Left lung (tissue), 4 donors: ENCODE measurements at regions not wholly inside any gene's neighbourhood (a gene's known extent, or its start where the extent isn't known, plus 50 kb on each side); places are given as distances from the start of the nearest gene placed in this dataset.
"Not testable (repeated sequence)": the region's sequence is repeated elsewhere in the genome, so short reads cannot be mapped to it uniquely, and the experiment has no call there.

Experiments
- ATAC-seq: fragments of 200-7000 bp; cut with Tn5 transposase; one replicate; pipeline ENCODE4 v1.9.1; 2020; ENCODE audit warnings: moderate library complexity
- DNase-seq, 4 donors: peaks; one replicate each; pipeline ENCODE4 v3.0.0-alpha.2; 2013 to 2020
- H3K27ac ChIP-seq, 2 donors: fragments of 200-600 bp; sonication (generic) in 1 of 2; one replicate each; pipeline versions ENCODE4 v1.5.0 to v1.8.0; 2020 to 2021
- H3K27me3 ChIP-seq, 2 donors: fragments of 200-600 bp; sonication (generic) in 1 of 2; one replicate each; pipeline versions ENCODE4 v1.5.0 to v1.8.0; 2020 to 2021
- H3K36me3 ChIP-seq, 2 donors: fragments of 200-600 bp; sonication (generic) in 1 of 2; one replicate each; pipeline versions ENCODE4 v1.5.0 to v1.8.0; 2020 to 2021
- H3K4me1 ChIP-seq, 2 donors: fragments of 200-600 bp; one replicate each; pipeline ENCODE4 v1.8.0; 2021
- H3K4me3 ChIP-seq, 2 donors: fragments of 200-600 bp; sonication (generic) in 1 of 2; one replicate each; pipeline versions ENCODE4 v1.5.0 to v1.8.0; 2020 to 2021; ENCODE audit warnings: mild to moderate bottlenecking in 1 of 2
- H3K9me3 ChIP-seq, 2 donors: fragments of 200-600 bp; sonication (generic) in 1 of 2; one replicate each; pipeline versions ENCODE4 v1.5.0 to v1.8.0; 2020 to 2021
- intact Hi-C, 2 donors: fragments of 100-400 bp; cut with DNase I; formaldehyde crosslinking; loops; one replicate each; pipeline versions ENCODE4 v1.11.2 to v1.14.2; 2022
- TF ChIP-seq, protein P1 (sequence below), 2 donors: fragments of 200-600 bp; sonication (generic) in 1 of 2; IDR thresholded peaks; one replicate each; pipeline versions ENCODE4 v1.5.0 to v1.8.0; 2021; ENCODE audit warnings: antibody characterized with exemption in 2 of 2
- donor health status: DM: no; HTN: yes; CAD: no.
- donor health status: DM: no; HTN: no; CAD: no.

DNA sequence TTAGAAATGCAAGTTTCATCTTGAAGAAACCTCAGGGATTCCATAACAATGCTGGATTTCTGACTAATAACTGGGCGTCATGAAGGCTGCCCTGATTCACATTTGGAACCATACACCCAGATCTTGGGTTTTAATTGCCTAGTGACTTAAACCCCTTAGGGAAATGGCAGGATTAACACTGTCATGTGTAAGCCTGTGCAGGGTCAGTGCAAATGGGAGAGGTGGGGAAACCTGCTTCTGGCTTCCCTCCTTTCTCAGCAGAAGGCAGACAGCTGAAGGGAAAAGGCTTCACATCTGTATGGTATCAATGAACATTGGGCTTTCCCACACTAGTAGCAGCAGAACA lies 364.2 kb downstream of the ANKRD30A start:
- Histone ChIP-seq H3K4me3 (no peak overlapping the region), H3K9me3 (peaks cover 0 to 3% of the 10 kb centered on the region in 2 donors), H3K4me1 (no peaks in the 10 kb centered on the region), H3K27ac (no peak overlapping the region), H3K36me3 (no peaks in the 10 kb centered on the region), H3K27me3 (no peaks in the 10 kb centered on the region)
- TF ChIP-seq, protein P1, sequence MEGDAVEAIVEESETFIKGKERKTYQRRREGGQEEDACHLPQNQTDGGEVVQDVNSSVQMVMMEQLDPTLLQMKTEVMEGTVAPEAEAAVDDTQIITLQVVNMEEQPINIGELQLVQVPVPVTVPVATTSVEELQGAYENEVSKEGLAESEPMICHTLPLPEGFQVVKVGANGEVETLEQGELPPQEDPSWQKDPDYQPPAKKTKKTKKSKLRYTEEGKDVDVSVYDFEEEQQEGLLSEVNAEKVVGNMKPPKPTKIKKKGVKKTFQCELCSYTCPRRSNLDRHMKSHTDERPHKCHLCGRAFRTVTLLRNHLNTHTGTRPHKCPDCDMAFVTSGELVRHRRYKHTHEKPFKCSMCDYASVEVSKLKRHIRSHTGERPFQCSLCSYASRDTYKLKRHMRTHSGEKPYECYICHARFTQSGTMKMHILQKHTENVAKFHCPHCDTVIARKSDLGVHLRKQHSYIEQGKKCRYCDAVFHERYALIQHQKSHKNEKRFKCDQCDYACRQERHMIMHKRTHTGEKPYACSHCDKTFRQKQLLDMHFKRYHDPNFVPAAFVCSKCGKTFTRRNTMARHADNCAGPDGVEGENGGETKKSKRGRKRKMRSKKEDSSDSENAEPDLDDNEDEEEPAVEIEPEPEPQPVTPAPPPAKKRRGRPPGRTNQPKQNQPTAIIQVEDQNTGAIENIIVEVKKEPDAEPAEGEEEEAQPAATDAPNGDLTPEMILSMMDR (IDR thresholded peaks at IDR 0.05), result no peak
- DNase-seq (no peak), ATAC-seq (no peak)
- intact Hi-C loops, result no loop called here

DNA sequence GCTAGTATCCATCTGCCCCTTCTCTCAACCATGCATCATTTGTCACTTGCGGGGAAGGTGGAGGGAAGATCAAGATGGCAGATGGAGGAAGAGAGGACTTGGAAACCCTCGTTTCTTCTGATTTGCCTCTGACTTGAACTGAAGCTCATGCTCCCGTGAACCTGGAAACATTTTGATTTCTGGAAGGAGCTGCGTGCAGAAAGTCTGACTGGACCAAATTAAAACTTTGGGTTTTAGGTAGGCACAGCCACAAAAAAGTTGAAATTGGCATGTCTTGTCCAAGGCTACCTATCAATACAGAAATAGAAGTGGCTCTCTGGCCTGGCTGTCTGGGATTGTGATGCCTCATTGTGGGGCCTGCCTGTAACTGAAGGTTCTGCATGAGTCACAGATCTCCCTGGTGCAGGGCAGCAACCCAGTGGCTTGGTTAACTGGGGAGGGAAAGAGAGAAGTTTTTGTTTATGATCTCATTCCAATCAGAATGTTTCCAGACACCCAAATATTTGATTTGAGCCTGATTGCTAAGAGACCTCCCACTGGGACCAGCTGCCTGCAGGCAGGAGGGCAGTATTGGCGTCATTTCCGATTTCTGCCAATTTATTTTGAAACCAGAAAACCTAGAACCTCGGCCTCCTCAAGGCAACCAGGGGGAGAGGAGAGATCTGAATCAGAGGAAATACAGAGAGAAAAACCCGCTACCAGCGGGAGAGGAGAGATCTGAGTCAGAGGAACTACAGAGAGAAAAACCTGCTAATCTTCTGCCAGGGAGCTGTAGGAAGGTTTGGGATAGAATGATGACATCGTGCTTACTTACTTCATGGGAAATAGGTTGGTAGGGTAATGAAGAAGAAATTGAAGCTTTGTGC lies 363.6 kb downstream of the ANKRD30A start:
- TF ChIP-seq, protein P1 (IDR thresholded peaks at IDR 0.05), result no peak
- no peaks in the 10 kb centered on the region for H3K4me1 ChIP-seq
- H3K27me3 ChIP-seq, result no peaks in the 10 kb centered on the region
- DNase-seq (no peak), ATAC-seq (no peak)
- intact Hi-C loops, result no loop called here
- H3K9me3 ChIP-seq, result peaks cover 0 to 3% of the 10 kb centered on the region in 2 donors
- H3K27ac ChIP-seq, result no peak overlapping the region
- no peak overlapping the region for H3K4me3 ChIP-seq
- no peaks in the 10 kb centered on the region for H3K36me3 ChIP-seq

DNA sequence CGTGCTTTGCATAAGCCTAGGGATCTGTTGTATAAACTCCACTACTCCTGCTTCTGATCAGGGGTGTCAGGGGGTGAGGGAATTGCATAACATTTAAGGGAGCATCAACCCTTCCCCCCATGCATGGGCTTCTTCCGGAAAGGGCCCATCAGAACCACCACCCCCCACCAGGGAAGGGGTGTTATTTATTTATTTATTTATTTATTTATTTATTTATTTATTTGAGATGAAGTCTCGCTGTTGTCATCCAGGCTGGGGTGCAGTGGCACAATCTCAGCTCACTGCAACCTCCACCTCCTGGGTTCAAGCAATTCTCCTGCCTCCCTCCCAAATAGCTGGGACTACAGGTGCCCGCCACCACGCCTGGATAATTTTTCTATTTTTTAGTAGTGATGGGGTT lies 355.2 kb downstream of the ANKRD30A start:
- not testable (repeated sequence) for ATAC-seq

DNA sequence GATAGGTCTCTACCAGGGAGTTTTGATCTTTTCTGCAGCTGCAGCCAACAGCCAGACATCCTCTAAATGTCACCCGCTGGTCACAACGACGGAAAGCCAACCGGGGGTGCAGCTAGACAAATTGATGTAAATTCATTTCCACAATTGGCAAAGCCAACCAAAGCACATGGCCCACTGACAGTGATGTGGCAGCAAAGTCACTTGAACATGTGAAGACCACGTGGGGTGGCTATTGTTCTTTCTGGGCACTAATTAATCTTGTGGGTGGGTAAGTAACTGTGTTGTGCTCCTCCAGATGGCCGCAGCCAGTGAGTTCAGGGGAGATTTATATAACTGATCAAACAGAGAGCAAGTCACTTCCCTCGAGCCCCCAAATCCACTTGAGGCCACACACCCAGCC lies 354.1 kb downstream of the ANKRD30A start:
- no peaks in the 10 kb centered on the region for H3K4me1 ChIP-seq
- TF ChIP-seq, protein P1 (IDR thresholded peaks at IDR 0.05), result no peak
- no peak overlapping the region for H3K4me3 ChIP-seq
- no peaks in the 10 kb centered on the region for H3K27me3 ChIP-seq
- no peak overlapping the region for H3K27ac ChIP-seq
- H3K9me3 ChIP-seq, result peaks cover 0 to 7% of the 10 kb centered on the region in 2 donors
- no peaks in the 10 kb centered on the region for H3K36me3 ChIP-seq
- intact Hi-C loops, result no loop called here
- ATAC-seq (no peak), DNase-seq (no peak)

More for the DNA sequence above, 355.2 kb downstream of the ANKRD30A start:
- H3K4me1 ChIP-seq, H3K9me3 ChIP-seq, H3K27ac ChIP-seq, intact Hi-C loops, H3K4me3 ChIP-seq, DNase-seq, H3K36me3 ChIP-seq, H3K27me3 ChIP-seq: not testable (repeated sequence)

DNA sequence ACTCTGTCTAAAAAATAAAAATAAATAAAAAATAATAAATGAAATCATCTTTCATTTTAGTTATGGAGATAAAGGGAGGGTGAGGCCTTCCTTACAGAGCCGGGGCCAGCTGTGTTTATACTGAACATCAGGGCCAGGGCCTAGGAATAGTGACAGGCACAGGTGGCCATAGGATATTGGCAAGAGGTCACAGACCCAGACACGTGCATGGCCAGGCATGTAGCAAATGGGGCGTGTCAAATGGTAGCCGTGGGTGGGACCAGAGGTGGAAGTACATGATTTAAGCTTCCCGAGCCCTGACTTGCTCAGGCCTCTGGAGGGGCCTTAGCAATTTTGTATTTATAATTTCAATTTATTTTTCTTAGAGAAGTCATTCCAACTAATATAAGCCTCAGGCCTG lies 353.0 kb downstream of the ANKRD30A start:
- Histone ChIP-seq H3K27ac (no peak overlapping the region), H3K4me1 (no peaks in the 10 kb centered on the region), H3K4me3 (no peak overlapping the region), H3K36me3 (no peaks in the 10 kb centered on the region), H3K9me3 (peaks cover 0 to 11% of the 10 kb centered on the region in 2 donors), H3K27me3 (no peaks in the 10 kb centered on the region)
- intact Hi-C loops, result no loop called here
- TF ChIP-seq, protein P1 (IDR thresholded peaks at IDR 0.05), result no peak
- DNase-seq, result no peak
- ATAC-seq, result no peak

DNA sequence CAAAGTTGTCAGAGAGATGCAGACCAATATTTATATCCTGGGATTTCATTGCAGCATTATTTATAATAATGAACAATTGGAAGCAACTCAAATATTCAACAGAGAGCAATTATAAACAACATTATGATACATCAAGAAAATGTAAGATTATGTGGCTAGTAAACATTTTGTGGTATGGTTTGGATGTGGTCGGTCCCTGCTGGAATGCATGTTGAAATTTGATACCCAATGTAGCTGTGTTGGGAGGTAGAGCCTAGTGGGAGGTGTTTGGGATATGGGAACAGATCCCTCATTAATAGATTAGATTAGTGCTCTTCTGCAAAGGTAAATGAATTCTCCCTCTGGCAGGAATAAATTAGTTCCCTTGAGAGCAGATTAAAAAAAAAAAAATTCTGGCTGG lies 350.9 kb downstream of the ANKRD30A start:
- Histone ChIP-seq H3K9me3 (peaks cover 0 to 24% of the 10 kb centered on the region in 2 donors), H3K4me1 (no peaks in the 10 kb centered on the region), H3K36me3 (no peaks in the 10 kb centered on the region), H3K27me3 (no peaks in the 10 kb centered on the region), H3K4me3 (no peak overlapping the region), H3K27ac (no peak overlapping the region)
- ATAC-seq (no peak), DNase-seq (no peak)
- TF ChIP-seq, protein P1 (IDR thresholded peaks at IDR 0.05), result no peak
- intact Hi-C loops, result no loop called here
